ENCODE measurements at regions not wholly inside any gene's neighbourhood (a gene's known extent, or its start where the extent isn't known, plus 50 kb on each side); places are given as distances from the start of the nearest gene placed in this dataset.

DNA sequence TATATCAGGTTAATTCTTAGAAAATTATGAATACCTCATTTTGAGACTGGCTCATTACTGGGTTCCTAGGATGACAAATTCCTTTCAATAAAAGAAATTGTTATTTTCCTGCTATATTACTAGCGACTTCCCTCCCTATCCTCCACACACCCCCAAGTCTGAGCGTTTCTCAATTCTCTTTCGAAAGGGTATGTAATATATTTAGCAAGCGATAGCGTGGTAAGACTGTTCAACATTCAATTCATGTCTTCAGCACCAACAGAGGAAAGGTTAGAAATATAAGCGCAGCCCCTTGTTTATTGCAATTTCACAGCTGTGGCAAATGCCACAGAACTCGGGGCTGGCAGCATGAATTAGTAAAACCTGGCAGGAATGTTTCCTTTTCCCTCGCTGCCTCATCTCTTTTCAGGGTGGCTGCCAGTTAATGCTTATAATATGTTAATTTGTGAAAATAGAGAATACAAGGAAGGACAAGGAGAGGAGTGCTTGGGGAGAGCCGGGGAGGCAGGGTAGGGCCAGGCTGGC lies 152.7 kb upstream of the TBCA start:
- H3K27me3 Mint-ChIP-seq, result peaks cover 57% of the 10 kb centered on the region
- peaks cover 3% of the 10 kb centered on the region for H3K36me3 Mint-ChIP-seq
- H3K4me3 Mint-ChIP-seq, result no peak overlapping the region
- DNase-seq (ENCODE audit: extremely low spot score, unreplicated experiment), result no peak
- H3K4me1 Mint-ChIP-seq (ENCODE audit: unreplicated experiment), result no peaks in the 10 kb centered on the region
- no peak overlapping the region for H3K27ac Mint-ChIP-seq
- TF ChIP-seq, protein P1, sequence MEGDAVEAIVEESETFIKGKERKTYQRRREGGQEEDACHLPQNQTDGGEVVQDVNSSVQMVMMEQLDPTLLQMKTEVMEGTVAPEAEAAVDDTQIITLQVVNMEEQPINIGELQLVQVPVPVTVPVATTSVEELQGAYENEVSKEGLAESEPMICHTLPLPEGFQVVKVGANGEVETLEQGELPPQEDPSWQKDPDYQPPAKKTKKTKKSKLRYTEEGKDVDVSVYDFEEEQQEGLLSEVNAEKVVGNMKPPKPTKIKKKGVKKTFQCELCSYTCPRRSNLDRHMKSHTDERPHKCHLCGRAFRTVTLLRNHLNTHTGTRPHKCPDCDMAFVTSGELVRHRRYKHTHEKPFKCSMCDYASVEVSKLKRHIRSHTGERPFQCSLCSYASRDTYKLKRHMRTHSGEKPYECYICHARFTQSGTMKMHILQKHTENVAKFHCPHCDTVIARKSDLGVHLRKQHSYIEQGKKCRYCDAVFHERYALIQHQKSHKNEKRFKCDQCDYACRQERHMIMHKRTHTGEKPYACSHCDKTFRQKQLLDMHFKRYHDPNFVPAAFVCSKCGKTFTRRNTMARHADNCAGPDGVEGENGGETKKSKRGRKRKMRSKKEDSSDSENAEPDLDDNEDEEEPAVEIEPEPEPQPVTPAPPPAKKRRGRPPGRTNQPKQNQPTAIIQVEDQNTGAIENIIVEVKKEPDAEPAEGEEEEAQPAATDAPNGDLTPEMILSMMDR (conservative IDR thresholded peaks at IDR 0.05), result no peak
- peaks cover 5% of the 10 kb centered on the region for H3K9me3 Mint-ChIP-seq

DNA sequence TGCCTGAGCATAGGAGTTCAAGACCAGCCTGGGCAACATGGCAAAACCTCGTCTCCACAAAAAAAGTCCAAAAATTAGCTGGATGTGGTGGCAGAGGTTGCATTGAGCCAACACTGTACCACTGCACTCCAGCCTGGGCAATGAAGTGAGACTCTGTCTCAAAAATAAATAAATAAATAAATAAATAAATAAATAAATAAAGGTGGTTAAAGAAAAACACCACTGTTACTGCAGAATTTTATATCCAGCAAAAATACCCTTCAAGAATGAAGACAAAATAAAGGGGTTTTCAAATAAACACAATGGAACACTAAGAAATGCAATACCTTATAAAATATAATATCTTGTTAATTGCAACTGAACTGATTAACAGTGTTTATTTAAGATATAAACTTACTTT lies 150.2 kb upstream of the TBCA start:
- H3K27ac Mint-ChIP-seq, result no peak overlapping the region
- peaks cover 3% of the 10 kb centered on the region for H3K36me3 Mint-ChIP-seq
- no peak overlapping the region for H3K4me3 Mint-ChIP-seq
- H3K27me3 Mint-ChIP-seq, result peaks cover 51% of the 10 kb centered on the region
- TF ChIP-seq, protein P1 (conservative IDR thresholded peaks at IDR 0.05), result no peak
- no peak for DNase-seq (ENCODE audit: extremely low spot score, unreplicated experiment)
- peaks cover 5% of the 10 kb centered on the region for H3K9me3 Mint-ChIP-seq
- H3K4me1 Mint-ChIP-seq (ENCODE audit: unreplicated experiment), result no peaks in the 10 kb centered on the region

GRCh38 chr5:77925503-77925902 lies 149.4 kb upstream of the TBCA start:
- H3K4me1 Mint-ChIP-seq (ENCODE audit: unreplicated experiment), result no peaks in the 10 kb centered on the region
- H3K36me3 Mint-ChIP-seq, result peaks cover 3% of the 10 kb centered on the region
- DNase-seq (ENCODE audit: extremely low spot score, unreplicated experiment), result no peak
- TF ChIP-seq, protein P1 (conservative IDR thresholded peaks at IDR 0.05), result no peak
- H3K9me3 Mint-ChIP-seq, result peaks cover 5% of the 10 kb centered on the region
- H3K27ac Mint-ChIP-seq, result no peak overlapping the region
- no peak overlapping the region for H3K4me3 Mint-ChIP-seq
- H3K27me3 Mint-ChIP-seq, result peaks cover 51% of the 10 kb centered on the region

GRCh38 chr5:77924081-77924480 lies 147.9 kb upstream of the TBCA start:
- Mint-ChIP-seq H3K9me3 (peaks cover 5% of the 10 kb centered on the region), H3K27me3 (peaks cover 37% of the 10 kb centered on the region), H3K4me3 (no peak overlapping the region), H3K4me1 (ENCODE audit: unreplicated experiment) (no peaks in the 10 kb centered on the region), H3K27ac (no peak overlapping the region), H3K36me3 (peaks cover 3% of the 10 kb centered on the region)
- DNase-seq (ENCODE audit: extremely low spot score, unreplicated experiment), result no peak
- TF ChIP-seq, protein P1 (conservative IDR thresholded peaks at IDR 0.05), result no peak

DNA sequence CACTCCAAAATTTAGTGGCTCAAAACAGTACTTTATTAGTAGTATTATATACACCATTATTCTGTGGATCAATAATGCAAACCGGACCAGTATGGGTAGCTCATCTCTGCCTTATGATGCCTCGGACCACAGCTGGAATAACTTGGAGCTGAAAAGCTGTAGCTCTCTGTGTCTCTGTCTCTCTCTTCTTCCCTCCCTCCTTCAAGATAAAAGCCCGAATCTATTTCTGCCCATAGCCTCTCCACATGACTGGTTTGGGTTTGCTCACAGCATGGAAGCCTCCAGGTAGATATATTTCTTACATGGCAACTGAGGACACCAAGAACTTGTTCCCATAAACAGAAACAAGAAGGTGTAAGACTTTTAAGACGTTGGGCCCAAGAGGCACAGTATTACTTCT lies 147.5 kb upstream of the TBCA start:
- no peak overlapping the region for H3K4me3 Mint-ChIP-seq
- DNase-seq (ENCODE audit: extremely low spot score, unreplicated experiment), result no peak
- H3K9me3 Mint-ChIP-seq, result peaks cover 5% of the 10 kb centered on the region
- TF ChIP-seq, protein P1 (conservative IDR thresholded peaks at IDR 0.05), result no peak
- H3K36me3 Mint-ChIP-seq, result peaks cover 3% of the 10 kb centered on the region
- no peaks in the 10 kb centered on the region for H3K4me1 Mint-ChIP-seq (ENCODE audit: unreplicated experiment)
- H3K27ac Mint-ChIP-seq, result no peak overlapping the region
- H3K27me3 Mint-ChIP-seq, result peaks cover 33% of the 10 kb centered on the region
